BE2C (cell line): ENCODE measurements at regions not wholly inside any gene's neighbourhood (a gene's known extent, or its start where the extent isn't known, plus 50 kb on each side); places are given as distances from the start of the nearest gene placed in this dataset.

Experiments used
- DNase-seq: peaks from one replicate; pipeline ENCODE4 v3.0.0-alpha.2; 2020
- H3K27me3 ChIP-seq: fragments of 250-450 bp; sonication (Bioruptor Pico); 2 replicates; pipeline ENCODE4 v1.5.1; 2020; ENCODE audit warnings: mild to moderate bottlenecking
- H3K36me3 ChIP-seq: fragments of 250-450 bp; sonication (Bioruptor Pico); 2 replicates; pipeline ENCODE4 v1.5.1; 2020; ENCODE audit warnings: mild to moderate bottlenecking
- H3K4me1 ChIP-seq: fragments of 250-450 bp; sonication (Bioruptor Pico); 2 replicates; pipeline ENCODE4 v1.5.1; 2020
- H3K4me3 ChIP-seq: 2 replicates; pipeline ENCODE4 v1.5.1; 2011; ENCODE audit warnings: low read depth, low read length
- H3K9me3 ChIP-seq: fragments of 250-450 bp; sonication (Bioruptor Pico); 2 replicates; pipeline ENCODE4 v1.5.1; 2020
- TF ChIP-seq, protein P1 (sequence below): IDR thresholded peaks from 2 replicates; pipeline ENCODE4 v1.5.1; 2012; ENCODE audit warnings: mild to moderate bottlenecking, low read depth, low read length

DNA sequence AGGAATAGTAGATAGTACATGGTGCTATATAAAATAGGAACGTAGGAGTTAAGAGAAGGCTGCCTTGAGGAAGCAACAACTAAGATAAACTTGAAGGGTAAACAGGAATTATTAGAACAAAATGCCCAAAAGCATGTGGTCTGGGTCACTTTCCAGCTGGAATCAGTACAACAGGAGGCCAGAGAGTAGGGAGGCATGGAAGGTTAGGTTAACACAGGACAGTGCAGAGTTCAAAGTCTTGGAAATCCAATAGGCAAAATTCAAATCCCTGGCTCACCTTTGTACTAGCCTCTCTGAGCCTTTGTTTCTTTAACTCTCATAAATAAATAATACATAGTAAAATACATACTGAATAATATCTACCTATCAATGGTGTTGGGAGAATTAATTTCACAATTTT lies 69.0 kb upstream of the NEK7 start:
- TF ChIP-seq, protein P1, sequence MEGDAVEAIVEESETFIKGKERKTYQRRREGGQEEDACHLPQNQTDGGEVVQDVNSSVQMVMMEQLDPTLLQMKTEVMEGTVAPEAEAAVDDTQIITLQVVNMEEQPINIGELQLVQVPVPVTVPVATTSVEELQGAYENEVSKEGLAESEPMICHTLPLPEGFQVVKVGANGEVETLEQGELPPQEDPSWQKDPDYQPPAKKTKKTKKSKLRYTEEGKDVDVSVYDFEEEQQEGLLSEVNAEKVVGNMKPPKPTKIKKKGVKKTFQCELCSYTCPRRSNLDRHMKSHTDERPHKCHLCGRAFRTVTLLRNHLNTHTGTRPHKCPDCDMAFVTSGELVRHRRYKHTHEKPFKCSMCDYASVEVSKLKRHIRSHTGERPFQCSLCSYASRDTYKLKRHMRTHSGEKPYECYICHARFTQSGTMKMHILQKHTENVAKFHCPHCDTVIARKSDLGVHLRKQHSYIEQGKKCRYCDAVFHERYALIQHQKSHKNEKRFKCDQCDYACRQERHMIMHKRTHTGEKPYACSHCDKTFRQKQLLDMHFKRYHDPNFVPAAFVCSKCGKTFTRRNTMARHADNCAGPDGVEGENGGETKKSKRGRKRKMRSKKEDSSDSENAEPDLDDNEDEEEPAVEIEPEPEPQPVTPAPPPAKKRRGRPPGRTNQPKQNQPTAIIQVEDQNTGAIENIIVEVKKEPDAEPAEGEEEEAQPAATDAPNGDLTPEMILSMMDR, result no peak

DNA sequence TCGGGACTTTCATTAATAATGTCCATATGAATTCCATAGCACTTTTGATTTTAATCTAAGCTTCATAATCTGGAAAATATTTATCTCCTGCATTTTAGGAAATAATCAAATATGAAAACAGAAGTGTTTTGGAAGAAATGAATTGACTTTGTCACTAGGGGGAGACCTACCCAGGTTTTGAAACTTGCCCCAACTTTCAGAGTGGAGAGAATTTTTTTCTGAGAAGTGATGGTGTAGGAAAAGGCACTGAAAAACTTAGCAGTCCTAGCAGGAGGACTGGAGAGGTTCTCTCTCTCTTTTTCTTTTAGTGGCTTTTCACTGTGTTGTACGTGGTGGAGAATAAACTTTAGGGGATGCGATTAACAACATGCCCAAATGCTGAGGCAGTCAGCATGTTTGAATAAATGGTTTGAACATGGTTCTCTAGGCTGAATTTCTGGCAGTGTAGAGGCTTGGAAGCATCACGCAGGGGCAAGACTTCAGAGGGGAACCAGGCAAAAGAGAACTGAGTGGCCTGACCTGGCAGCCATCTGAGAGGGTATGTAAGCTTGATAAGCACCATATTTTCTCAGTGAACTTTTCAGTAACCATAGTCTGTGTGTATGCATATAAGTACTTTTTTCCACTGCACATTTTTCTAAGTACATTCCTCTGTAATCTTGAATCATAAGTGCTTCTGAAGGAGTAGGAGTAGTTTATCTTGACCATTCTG lies 68.3 kb upstream of the NEK7 start:
- H3K4me1 ChIP-seq, result no peaks in the 10 kb centered on the region
- no peaks in the 10 kb centered on the region for H3K27me3 ChIP-seq
- H3K9me3 ChIP-seq, result no peaks in the 10 kb centered on the region
- no peak overlapping the region for H3K4me3 ChIP-seq
- TF ChIP-seq, protein P1, result peak; percentile 69
- no peak for DNase-seq
- no peaks in the 10 kb centered on the region for H3K36me3 ChIP-seq

More for the DNA sequence above, 69.0 kb upstream of the NEK7 start:
- no peaks in the 10 kb centered on the region for H3K36me3 ChIP-seq
- DNase-seq, result no peak
- H3K27me3 ChIP-seq, result no peaks in the 10 kb centered on the region
- no peaks in the 10 kb centered on the region for H3K4me1 ChIP-seq
- no peak overlapping the region for H3K4me3 ChIP-seq
- no peaks in the 10 kb centered on the region for H3K9me3 ChIP-seq

DNA sequence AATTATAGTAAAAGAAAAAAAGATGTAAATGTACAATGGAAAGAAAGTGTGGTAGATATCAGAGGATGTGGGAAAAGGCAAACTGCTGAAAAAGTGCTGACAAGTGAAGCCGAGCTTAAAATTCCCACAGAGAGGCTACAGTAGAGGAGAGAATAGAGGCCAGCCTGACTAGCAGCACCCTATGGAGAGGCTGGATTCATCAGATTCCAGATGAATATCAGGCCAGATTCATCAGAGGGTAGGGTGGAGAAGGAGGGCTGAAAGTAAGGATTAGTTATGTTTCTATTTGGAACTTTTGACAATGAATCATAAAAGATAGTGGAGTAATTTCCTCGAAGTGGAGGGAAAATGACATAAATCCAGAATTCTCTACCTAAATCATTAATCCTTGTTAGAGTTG lies 60.4 kb upstream of the NEK7 start:
- DNase-seq, result no peak
- Histone ChIP-seq H3K4me3 (no peak overlapping the region), H3K36me3 (no peaks in the 10 kb centered on the region), H3K4me1 (no peaks in the 10 kb centered on the region), H3K9me3 (no peaks in the 10 kb centered on the region), H3K27me3 (no peaks in the 10 kb centered on the region)
- TF ChIP-seq, protein P1, result no peak

DNA sequence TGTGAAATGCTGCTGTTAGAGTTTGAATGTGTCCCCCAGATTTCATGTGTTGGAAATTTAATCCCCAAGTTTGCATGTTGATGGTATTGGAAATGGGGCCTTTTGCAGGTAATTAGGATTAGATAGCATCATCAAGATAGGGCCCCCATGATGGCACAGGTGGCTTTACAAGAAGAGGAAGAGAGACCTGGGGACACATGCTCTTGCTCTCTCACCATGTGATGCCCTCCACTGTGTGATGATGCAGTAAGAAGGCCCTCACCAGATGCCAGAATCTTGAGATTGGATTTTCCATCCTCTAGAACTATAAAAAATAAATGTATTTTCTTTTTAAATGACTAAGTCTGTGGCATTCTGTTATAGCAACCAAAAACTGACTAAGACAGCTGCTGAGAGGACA lies 57.0 kb upstream of the NEK7 start:
- Histone ChIP-seq H3K9me3 (no peaks in the 10 kb centered on the region), H3K36me3 (no peaks in the 10 kb centered on the region), H3K27me3 (no peaks in the 10 kb centered on the region), H3K4me3 (no peak overlapping the region), H3K4me1 (no peaks in the 10 kb centered on the region; the same call in 1 of the 2 replicates)
- TF ChIP-seq, protein P1, result no peak
- no peak for DNase-seq

DNA sequence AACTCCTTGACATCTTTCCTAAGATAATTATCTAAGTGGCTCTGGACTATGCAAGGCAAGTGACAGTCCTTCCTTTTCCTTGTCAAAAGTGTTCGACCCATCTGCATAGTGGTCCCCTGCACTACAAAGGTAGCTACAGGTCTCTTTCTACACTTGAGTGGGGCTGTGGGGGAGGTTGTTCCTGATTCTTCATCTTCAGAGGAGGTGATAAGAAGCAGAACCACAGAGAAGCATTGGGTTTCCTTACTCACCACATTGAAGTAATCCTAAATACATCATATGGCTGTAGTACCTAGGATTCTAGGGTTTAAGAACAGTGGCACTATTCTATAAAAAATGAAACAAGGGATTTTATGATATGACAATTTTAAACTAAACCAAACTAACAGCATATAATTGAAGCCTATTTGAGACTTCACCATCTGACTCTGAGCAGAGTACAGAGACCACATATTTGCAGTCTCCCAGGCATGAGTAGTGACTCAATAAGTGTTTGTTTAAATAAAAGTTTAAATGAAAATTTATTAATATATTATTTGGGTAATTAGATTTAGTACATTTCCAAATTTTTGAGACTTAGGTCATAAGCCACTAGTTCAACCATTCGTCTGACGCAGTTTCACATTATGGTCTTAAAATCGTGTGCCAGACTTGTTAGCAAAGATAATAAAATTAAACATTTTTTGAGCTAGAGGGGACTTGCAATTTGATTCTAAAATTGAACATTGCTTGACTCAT lies 54.9 kb upstream of the NEK7 start:
- H3K4me3 ChIP-seq, result no peak overlapping the region
- H3K36me3 ChIP-seq, result no peaks in the 10 kb centered on the region
- H3K27me3 ChIP-seq, result no peaks in the 10 kb centered on the region
- no peaks in the 10 kb centered on the region for H3K9me3 ChIP-seq
- no peak for DNase-seq
- TF ChIP-seq, protein P1, result no peak
- H3K4me1 ChIP-seq, result no peaks in the 10 kb centered on the region; the same call in 1 of the 2 replicates

DNA sequence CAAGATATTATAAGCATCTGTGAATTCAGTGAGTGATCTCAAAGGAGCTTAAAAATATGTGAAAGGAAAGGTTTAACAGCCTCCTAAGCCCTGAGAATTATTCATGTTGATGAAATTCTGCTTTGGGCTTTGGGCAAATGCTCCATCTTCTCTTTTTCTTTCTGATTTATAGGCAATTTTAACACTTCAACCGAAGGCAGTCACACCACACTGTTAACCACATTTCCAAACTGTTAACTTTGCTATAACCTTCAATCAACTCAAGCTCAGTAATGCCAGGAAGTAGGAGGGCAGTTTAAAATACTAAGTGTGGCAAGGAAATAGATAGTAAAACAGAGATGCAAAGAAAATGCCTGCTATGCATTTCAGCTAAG lies 54.4 kb upstream of the NEK7 start:
- TF ChIP-seq, protein P1, result no peak
- Histone ChIP-seq H3K9me3 (no peaks in the 10 kb centered on the region), H3K27me3 (no peaks in the 10 kb centered on the region), H3K4me1 (no peaks in the 10 kb centered on the region; the same call in 1 of the 2 replicates), H3K36me3 (no peaks in the 10 kb centered on the region), H3K4me3 (no peak overlapping the region)
- DNase-seq, result no peak
